Naive B cell (primary cell): ENCODE measurements at regions not wholly inside any gene's neighbourhood (a gene's known extent, or its start where the extent isn't known, plus 50 kb on each side); places are given as distances from the start of the nearest gene placed in this dataset.

Experiments
- ATAC-seq, 2 donors: fragments of 150-1000 bp; cut with Tn5 transposase; 2 replicates each; pipeline ENCODE4 v1.10.0; 2021; ENCODE audit warnings: low read depth in 2 of 2, mild to moderate bottlenecking in 2 of 2, moderate library complexity in 2 of 2
- DNase-seq: peaks from one replicate; pipeline ENCODE4 v3.0.0; 2022
- H3K27ac Mint-ChIP-seq, 6 donors: one replicate each; pipeline ENCODE4 v1.8.0; 2020 to 2022; ENCODE audit warnings: mild to moderate bottlenecking in 6 of 6, mixed read lengths in 6 of 6, moderate library complexity in 5 of 6, inconsistent platforms in 2 of 6
- H3K27me3 Mint-ChIP-seq, 3 donors: one replicate each; pipeline ENCODE4 v1.8.0; 2021 to 2022; ENCODE audit warnings: mixed read lengths in 3 of 3, mild to moderate bottlenecking in 1 of 3
- H3K36me3 Mint-ChIP-seq, 2 donors: one replicate each; pipeline ENCODE4 v1.8.0; 2020 to 2022; ENCODE audit warnings: mixed read lengths in 2 of 2, inconsistent platforms in 1 of 2, mild to moderate bottlenecking in 1 of 2
- H3K4me1 Mint-ChIP-seq, 3 donors: one replicate each; pipeline ENCODE4 v1.8.0; 2020 to 2022; ENCODE audit warnings: mixed read lengths in 3 of 3, inconsistent platforms in 1 of 3, mild to moderate bottlenecking in 1 of 3, moderate library complexity in 1 of 3
- H3K4me3 Mint-ChIP-seq, 8 donors: one replicate each; pipeline ENCODE4 v1.8.0; 2020 to 2022; ENCODE audit warnings: mild to moderate bottlenecking in 8 of 8, mixed read lengths in 8 of 8, moderate library complexity in 8 of 8, inconsistent platforms in 2 of 8
- H3K9me3 Mint-ChIP-seq, 7 donors: one replicate each; pipeline ENCODE4 v1.8.0; 2020 to 2022; ENCODE audit warnings: mixed read lengths in 7 of 7, mild to moderate bottlenecking in 5 of 7, inconsistent platforms in 2 of 7, moderate library complexity in 1 of 7

DNA sequence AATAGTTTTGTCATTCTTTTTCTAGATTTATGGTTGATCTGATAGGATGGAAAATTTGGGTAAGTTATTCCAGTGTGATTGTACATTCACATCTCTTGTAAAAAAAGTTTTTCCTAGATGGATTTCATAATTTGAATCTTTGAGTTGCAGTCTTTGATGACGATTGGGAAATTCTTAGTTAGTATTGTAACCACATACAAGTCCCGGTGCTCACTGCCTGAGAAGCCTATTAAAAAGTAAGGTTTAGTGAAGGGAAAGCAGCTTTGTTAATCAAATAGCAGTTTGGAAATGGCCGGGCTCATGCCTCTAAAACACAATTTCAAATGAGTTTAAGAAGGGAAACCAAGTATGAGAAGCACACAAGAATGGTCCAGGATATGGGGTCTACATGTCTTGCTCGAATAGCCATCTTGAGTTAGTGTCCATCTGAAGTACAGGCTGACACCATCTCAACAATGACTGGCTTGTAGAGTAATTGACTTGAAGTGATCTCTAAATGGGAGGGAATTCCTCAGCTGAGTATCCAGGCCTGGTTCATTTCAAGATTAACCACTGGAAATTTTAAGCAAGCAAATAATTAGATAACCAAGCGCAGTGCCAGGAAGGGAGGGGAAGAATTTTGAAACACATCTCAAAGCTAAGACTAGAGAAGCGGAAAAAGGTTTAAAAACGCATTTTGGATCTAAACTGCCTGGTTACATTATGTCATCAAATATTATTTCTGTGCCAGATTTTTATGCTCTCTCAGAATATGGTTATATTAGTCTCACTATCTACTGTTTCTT is 1145.6 kb upstream of the MIR17HG start:
- DNase-seq = no peak
- H3K4me3 Mint-ChIP-seq = no peak overlapping the region
- H3K36me3 Mint-ChIP-seq = no peaks in the 10 kb centered on the region
- ATAC-seq = no peak
- H3K27me3 Mint-ChIP-seq = no peaks in the 10 kb centered on the region
- peaks cover 3 to 13% (median 7%) of the 10 kb centered on the region in 7 donors for H3K9me3 Mint-ChIP-seq
- H3K27ac Mint-ChIP-seq = no peak overlapping the region
- no peaks in the 10 kb centered on the region for H3K4me1 Mint-ChIP-seq

DNA sequence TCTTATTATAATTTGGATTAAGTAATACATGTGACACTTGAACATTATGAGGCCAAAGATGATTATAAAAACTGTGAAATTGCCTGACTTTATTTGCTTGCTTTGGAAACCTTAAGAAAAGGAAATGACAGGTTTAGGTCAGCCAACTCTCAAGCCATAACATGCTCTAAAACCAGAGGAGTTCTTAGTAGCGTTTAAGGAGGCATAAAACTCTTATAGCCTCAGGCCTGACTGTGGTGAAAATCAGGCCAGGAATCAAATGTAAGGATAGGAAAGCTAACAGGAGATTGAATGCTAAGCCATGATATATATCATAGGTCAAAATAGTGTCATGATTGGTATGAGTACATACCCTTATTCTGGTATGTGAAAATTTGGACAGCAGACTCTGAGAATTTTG is 1142.4 kb upstream of the MIR17HG start:
- DNase-seq (no peak), ATAC-seq (no peak)
- no peak overlapping the region for H3K4me3 Mint-ChIP-seq
- no peaks in the 10 kb centered on the region for H3K27me3 Mint-ChIP-seq
- H3K9me3 Mint-ChIP-seq = peaks cover 6 to 18% (median 13%) of the 10 kb centered on the region in 7 donors
- no peaks in the 10 kb centered on the region for H3K36me3 Mint-ChIP-seq
- H3K27ac Mint-ChIP-seq = no peak overlapping the region
- no peaks in the 10 kb centered on the region for H3K4me1 Mint-ChIP-seq

DNA sequence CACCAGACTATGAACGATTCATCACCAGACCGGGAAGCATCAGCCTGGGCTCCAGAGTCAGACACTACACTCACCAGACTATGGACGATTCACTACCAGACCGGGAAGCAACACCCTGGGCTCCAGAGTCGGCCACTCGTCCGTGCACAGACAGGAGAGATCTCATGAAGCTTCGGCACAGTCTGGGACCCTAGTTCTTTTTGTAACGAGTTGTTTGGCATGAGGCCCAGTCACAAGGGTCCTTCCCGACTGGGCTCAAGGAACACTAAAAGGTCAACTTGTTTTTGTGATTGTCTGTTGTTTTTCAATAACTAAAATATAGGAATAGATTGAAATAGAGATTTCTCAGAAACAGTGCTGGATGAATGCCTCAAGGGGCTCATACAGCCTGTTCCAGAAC is 1141.6 kb upstream of the MIR17HG start:
- no peak for DNase-seq
- no peak for ATAC-seq
- H3K27ac Mint-ChIP-seq = no peak overlapping the region
- H3K27me3 Mint-ChIP-seq = no peaks in the 10 kb centered on the region
- peaks cover 6 to 18% (median 13%) of the 10 kb centered on the region in 7 donors for H3K9me3 Mint-ChIP-seq
- no peak overlapping the region for H3K4me3 Mint-ChIP-seq
- H3K4me1 Mint-ChIP-seq = no peaks in the 10 kb centered on the region
- no peaks in the 10 kb centered on the region for H3K36me3 Mint-ChIP-seq

DNA sequence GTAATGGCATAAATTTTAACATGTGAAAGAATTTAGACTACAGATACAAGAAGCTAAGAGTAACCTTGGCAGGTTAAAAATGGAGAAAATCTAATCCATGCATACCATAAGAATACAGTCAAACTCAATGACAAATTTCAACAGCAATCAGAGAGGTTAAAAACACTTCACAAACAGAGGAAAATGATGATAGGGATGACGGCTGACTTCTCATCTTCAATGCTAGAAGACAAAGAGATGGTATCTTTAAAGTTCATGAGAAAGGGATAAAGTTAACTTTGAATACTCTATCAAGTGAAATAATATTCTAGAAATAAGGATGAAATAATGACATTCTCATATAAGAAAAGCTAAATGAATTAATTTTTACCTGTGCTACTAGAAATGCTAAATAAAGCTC is 1130.2 kb upstream of the MIR17HG start:
- Mint-ChIP-seq H3K27me3 (no peaks in the 10 kb centered on the region), H3K9me3 (peaks cover 0 to 10% (median 0%) of the 10 kb centered on the region in 7 donors), H3K4me1 (no peaks in the 10 kb centered on the region), H3K36me3 (no peaks in the 10 kb centered on the region), H3K27ac (no peak overlapping the region), H3K4me3 (no peak overlapping the region)
- ATAC-seq = no peak
- no peak for DNase-seq

DNA sequence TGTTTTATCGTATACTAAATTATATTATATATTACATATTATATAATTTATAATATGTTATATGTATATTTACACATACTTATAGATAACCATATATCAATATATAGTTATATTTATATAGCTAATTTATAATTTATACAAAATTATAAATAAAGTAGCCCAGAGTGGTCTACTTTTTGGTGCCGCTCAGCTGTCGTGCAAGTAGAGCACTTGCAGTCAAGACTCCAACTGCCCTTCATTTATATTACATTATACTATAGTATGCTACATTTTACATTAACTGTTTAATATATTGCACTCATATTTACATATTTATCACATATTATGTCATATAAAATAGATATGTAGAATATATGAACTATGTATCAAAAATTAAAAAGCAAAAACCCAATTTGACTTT is 1124.7 kb upstream of the MIR17HG start:
- ATAC-seq = no peak
- no peaks in the 10 kb centered on the region for H3K27me3 Mint-ChIP-seq
- H3K4me3 Mint-ChIP-seq = no peak overlapping the region
- H3K4me1 Mint-ChIP-seq = no peaks in the 10 kb centered on the region
- no peak for DNase-seq
- H3K27ac Mint-ChIP-seq = no peak overlapping the region
- peaks cover 0 to 3% (median 0%) of the 10 kb centered on the region in 7 donors for H3K9me3 Mint-ChIP-seq
- H3K36me3 Mint-ChIP-seq = no peaks in the 10 kb centered on the region

DNA sequence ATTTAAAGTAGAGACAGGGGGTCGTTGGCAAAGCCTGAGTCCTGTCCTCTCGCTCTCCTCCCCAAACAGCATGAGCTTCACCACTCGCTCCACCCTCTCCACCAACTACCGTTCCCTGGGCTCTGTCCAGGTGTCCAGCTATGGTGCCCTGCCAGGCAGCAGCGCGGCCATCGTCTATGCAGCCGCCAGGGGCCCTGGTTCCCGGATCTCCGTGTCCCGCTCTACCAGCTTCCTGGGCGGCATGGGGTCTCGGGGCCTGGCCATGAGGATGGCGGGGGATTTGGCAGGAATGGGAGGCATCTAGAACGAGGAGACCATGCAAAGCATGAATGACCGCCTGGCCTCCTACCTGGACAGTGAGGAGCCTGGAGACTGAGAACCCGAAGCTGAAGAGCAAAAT is 1117.2 kb upstream of the MIR17HG start:
- Mint-ChIP-seq H3K27ac (peak overlapping the region in 1 of 6 donors; percentile 65), H3K4me1 (no peaks in the 10 kb centered on the region), H3K36me3 (no peaks in the 10 kb centered on the region), H3K27me3 (no peaks in the 10 kb centered on the region), H3K9me3 (peaks cover 2 to 13% (median 6%) of the 10 kb centered on the region in 7 donors), H3K4me3 (no peak overlapping the region)
- no peak for DNase-seq
- no peak for ATAC-seq

DNA sequence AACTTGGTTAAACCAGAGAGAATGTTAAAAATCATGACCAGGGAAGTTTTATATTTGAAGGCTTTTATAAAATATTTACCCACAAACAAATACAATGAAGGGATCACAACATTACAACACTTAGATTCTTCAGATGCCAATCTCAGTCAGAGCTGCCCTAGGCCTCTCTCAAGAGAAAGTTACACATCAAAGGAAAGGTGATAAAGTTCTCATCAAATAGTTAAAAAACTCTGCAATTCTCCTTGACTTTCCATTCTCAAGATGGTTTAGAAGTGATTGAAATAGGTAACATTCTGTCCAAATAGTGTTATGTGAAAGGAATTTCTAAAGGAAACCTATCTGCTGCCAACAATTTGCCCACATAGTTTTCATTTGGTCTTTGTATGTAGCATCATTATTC is 1115.2 kb upstream of the MIR17HG start:
- H3K4me3 Mint-ChIP-seq = no peak overlapping the region
- H3K36me3 Mint-ChIP-seq = no peaks in the 10 kb centered on the region
- peaks cover 2 to 14% (median 7%) of the 10 kb centered on the region in 7 donors for H3K9me3 Mint-ChIP-seq
- ATAC-seq (no peak), DNase-seq (no peak)
- H3K27ac Mint-ChIP-seq = no peak overlapping the region
- H3K4me1 Mint-ChIP-seq = no peaks in the 10 kb centered on the region
- H3K27me3 Mint-ChIP-seq = no peaks in the 10 kb centered on the region

DNA sequence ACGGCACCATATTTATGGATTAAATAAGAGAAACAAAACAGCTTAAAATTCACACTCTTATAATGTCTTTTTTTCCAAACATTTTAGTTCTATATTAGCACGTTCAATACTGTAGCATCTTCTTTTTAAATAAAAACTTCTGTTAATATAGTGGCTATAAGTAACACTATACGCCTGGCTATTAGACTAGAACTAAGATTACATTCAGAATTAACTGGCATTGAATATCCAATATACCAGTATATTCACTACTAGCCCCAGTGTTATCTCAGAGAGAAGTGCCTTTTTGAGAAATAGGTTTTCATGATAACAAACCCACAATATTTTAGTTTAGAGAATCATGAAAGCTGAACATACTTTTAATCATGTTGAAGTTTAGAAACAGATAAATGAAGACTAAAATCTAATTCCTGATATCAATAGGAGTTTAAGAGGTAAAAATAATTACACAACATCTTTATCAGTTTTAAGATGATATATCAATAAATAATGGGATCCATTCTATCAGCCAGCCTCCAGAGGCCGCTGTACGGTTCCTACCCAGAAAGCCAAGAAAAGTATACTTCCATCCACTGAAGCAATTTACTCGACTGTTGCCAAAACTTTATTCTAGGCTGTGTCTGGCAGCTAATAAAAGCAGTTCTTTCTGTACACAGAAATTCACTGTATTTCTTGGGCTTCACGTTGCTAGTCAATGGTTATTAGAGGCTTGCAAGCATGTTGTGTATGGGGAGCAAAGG is 1113.4 kb upstream of the MIR17HG start:
- DNase-seq (no peak), ATAC-seq (no peak)
- Mint-ChIP-seq H3K9me3 (peaks cover 2 to 16% (median 8%) of the 10 kb centered on the region in 7 donors), H3K27ac (no peak overlapping the region), H3K4me1 (no peaks in the 10 kb centered on the region), H3K4me3 (no peak overlapping the region), H3K27me3 (no peaks in the 10 kb centered on the region), H3K36me3 (no peaks in the 10 kb centered on the region)

DNA sequence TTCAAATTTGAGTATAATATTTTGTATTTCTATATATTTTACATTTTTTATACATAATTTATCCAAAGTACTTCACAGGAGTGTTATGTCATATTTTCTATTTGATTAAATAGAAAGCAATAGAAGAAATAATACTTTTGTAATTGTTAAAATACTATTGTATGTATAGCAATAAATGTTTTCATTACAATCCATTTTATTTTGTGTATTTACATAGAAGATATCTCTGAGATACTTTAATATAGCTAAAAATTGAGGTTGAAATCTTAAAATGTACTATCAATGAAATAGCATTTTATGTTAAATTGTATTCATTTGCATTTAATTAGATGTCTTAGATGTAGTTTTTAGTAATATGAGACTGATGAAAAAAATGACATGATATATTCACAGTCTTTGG is 1109.6 kb upstream of the MIR17HG start:
- no peak overlapping the region for H3K27ac Mint-ChIP-seq
- no peaks in the 10 kb centered on the region for H3K27me3 Mint-ChIP-seq
- no peaks in the 10 kb centered on the region for H3K36me3 Mint-ChIP-seq
- no peak for DNase-seq
- no peak for ATAC-seq
- H3K9me3 Mint-ChIP-seq = peaks cover 0 to 16% (median 7%) of the 10 kb centered on the region in 7 donors
- no peak overlapping the region for H3K4me3 Mint-ChIP-seq
- H3K4me1 Mint-ChIP-seq = no peaks in the 10 kb centered on the region

DNA sequence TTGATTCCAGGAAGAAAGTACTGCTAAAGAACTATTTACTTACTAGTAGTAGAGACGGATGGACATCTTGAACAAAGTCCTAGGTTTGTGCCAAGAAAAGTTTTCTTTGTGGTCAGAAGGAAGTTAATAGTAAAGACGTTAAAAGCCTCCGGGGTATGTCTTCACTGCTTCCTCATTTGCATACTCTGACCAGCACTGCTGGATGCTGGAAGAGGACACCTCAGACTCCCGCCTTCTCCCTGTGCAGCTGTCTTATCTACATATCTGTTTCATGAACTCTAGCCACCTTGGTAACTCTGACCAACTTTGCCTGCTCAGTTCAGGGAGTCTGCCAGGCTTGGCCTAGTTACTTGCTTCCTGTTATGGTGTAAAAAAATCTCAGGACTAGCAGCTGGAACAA is 1109.1 kb upstream of the MIR17HG start:
- ATAC-seq = no peak

DNA sequence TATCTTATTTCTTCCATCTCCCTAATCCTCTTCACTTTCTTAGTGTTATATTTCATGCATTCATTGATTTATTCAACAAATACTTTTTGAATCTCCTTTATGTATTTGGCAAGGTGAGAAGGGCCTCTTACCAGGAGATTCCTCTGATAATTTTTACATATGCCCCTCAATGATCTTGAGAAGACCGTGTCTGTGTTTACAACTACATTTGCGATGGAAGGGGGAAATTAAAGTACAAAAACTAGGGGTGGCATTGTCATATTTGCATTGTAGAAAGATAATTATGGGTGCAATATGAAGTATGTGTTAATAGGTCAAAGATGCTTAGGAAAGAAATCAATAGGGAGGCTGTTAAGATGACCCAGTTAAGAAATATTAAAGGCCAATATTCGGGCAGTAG is 1108.4 kb upstream of the MIR17HG start:
- no peak overlapping the region for H3K27ac Mint-ChIP-seq
- DNase-seq (no peak), ATAC-seq (no peak)
- H3K4me1 Mint-ChIP-seq = no peaks in the 10 kb centered on the region
- no peaks in the 10 kb centered on the region for H3K36me3 Mint-ChIP-seq
- no peak overlapping the region for H3K4me3 Mint-ChIP-seq
- H3K9me3 Mint-ChIP-seq = peaks cover 0 to 16% (median 7%) of the 10 kb centered on the region in 7 donors
- H3K27me3 Mint-ChIP-seq = no peaks in the 10 kb centered on the region

More for the DNA sequence above, 1109.1 kb upstream of the MIR17HG start:
- H3K4me1 Mint-ChIP-seq = no peaks in the 10 kb centered on the region
- H3K27me3 Mint-ChIP-seq = no peaks in the 10 kb centered on the region
- DNase-seq = no peak
- H3K27ac Mint-ChIP-seq = no peak overlapping the region
- no peaks in the 10 kb centered on the region for H3K36me3 Mint-ChIP-seq
- no peak overlapping the region for H3K4me3 Mint-ChIP-seq
- H3K9me3 Mint-ChIP-seq = peaks cover 0 to 16% (median 7%) of the 10 kb centered on the region in 7 donors

DNA sequence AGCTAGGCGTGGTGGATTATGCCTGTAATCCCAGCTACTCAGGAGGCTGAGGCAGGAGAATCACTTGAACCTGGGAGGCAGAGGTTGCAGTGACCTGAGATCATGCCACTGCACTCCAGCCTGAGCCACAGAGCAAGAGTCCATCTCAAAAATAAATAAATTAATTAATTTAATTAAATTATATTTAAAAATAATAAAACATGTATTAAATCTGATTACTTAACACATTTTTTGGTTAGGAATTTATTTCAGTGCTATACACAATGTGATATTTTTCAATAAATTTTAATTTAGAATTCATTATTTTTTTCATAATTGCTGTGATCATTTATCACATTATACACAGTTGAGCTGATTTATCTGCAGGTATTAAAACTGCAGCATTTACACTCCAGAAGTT is 1101.5 kb upstream of the MIR17HG start:
- no peaks in the 10 kb centered on the region for H3K27me3 Mint-ChIP-seq
- H3K36me3 Mint-ChIP-seq = no peaks in the 10 kb centered on the region
- no peak overlapping the region for H3K4me3 Mint-ChIP-seq
- peaks cover 2 to 23% (median 13%) of the 10 kb centered on the region in 7 donors for H3K9me3 Mint-ChIP-seq
- no peak overlapping the region for H3K27ac Mint-ChIP-seq
- no peak for ATAC-seq
- DNase-seq = no peak
- H3K4me1 Mint-ChIP-seq = no peaks in the 10 kb centered on the region

DNA sequence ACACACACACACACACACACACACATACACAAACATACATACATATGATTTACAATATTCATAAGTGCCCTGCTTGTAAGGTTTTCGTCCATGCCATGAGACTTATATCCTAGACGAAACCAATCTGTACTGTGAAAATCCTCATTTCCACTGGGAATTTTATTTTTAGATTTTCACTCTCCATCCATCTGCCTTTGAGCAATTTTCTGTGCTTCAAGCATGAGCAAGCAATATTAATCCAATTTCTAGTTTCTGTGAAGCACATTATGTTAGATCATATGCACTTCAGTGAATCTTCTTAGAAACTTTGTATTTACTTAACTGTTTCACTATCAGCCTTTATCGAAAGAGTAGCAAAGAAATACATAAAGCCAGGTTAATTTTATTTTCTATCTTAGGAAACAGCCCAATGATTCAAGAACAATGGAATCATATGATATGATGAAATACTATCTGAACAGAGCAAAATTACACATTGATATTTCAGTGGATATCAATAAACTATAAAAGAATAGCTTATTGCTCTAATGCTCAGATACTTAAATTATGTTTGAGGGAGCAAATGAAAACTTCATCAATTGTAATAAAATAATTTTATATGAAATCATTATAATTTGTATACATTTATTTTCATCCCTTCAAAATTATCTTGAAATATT is 1100.7 kb upstream of the MIR17HG start:
- ATAC-seq = no peak
- no peaks in the 10 kb centered on the region for H3K27me3 Mint-ChIP-seq

DNA sequence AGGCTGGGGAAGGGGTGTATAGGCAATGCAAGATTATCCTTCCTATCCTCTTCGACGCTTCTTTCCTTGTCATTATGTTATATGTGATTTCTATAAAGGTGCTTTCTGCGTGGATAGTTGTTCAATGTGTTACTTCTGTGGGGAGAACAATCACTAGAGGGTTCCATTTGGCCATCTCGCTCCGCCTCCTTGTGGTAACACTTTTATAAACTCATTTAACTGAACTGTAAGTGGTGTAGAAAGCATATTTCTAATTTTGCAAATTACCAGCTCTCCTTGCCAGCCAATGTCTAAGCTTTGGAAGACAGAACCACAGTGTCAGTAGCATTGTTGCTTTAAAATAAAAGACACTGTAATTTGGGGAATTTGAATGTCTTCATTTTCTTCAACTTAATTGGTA is 1093.7 kb upstream of the MIR17HG start:
- ATAC-seq (no peak), DNase-seq (no peak)
- Mint-ChIP-seq H3K9me3 (peaks cover 7 to 53% (median 12%) of the 10 kb centered on the region in 7 donors), H3K27me3 (no peaks in the 10 kb centered on the region), H3K36me3 (no peaks in the 10 kb centered on the region), H3K4me3 (no peak overlapping the region), H3K4me1 (no peaks in the 10 kb centered on the region), H3K27ac (no peak overlapping the region)

More for the DNA sequence above, 1100.7 kb upstream of the MIR17HG start:
- Mint-ChIP-seq H3K4me3 (no peak overlapping the region), H3K9me3 (peaks cover 2 to 27% (median 14%) of the 10 kb centered on the region in 7 donors), H3K4me1 (no peaks in the 10 kb centered on the region), H3K27ac (no peak overlapping the region), H3K36me3 (no peaks in the 10 kb centered on the region)
- DNase-seq = no peak
